HUES64 (cell line): ENCODE measurements at regions not wholly inside any gene's neighbourhood (a gene's known extent, or its start where the extent isn't known, plus 50 kb on each side); places are given as distances from the start of the nearest gene placed in this dataset.

Source experiments
- H3K27ac ChIP-seq: 2 replicates; pipeline ENCODE4 v1.7.0; 2013; ENCODE audit warnings: low read depth, low read length, inconsistent platforms
- H3K27me3 ChIP-seq: 2 replicates; pipeline ENCODE4 v1.6.1; 2013; ENCODE audit warnings: mild to moderate bottlenecking, low read length; ENCODE audit not compliant: insufficient read depth
- H3K36me3 ChIP-seq: 2 replicates; pipeline ENCODE4 v1.6.1; 2013; ENCODE audit warnings: mild to moderate bottlenecking, low read length; ENCODE audit not compliant: insufficient read depth
- H3K4me1 ChIP-seq: 2 replicates; pipeline ENCODE4 v1.6.1; 2013; ENCODE audit warnings: mild to moderate bottlenecking, low read length, moderate library complexity; ENCODE audit not compliant: insufficient read depth
- H3K4me3 ChIP-seq: 2 replicates; pipeline ENCODE4 v1.5.1; 2013; ENCODE audit warnings: mild to moderate bottlenecking, low read length, moderate library complexity
- H3K9ac ChIP-seq: 2 replicates; pipeline ENCODE4 v1.6.1; 2013; ENCODE audit warnings: mild to moderate bottlenecking, low read depth, low read length
- H3K9me3 ChIP-seq: 2 replicates; pipeline ENCODE4 v1.6.1; 2013; ENCODE audit warnings: low read depth, low read length; ENCODE audit not compliant: insufficient read depth
- WGBS: fragments of 150-250, 120-280 bp; methylation state at CpG from one replicate; pipeline ENCODE4 v1.1.7; 2013; ENCODE audit warnings: missing lambda C conversion rate; 5-methylcytosine and 5-hydroxymethylcytosine counted together

DNA sequence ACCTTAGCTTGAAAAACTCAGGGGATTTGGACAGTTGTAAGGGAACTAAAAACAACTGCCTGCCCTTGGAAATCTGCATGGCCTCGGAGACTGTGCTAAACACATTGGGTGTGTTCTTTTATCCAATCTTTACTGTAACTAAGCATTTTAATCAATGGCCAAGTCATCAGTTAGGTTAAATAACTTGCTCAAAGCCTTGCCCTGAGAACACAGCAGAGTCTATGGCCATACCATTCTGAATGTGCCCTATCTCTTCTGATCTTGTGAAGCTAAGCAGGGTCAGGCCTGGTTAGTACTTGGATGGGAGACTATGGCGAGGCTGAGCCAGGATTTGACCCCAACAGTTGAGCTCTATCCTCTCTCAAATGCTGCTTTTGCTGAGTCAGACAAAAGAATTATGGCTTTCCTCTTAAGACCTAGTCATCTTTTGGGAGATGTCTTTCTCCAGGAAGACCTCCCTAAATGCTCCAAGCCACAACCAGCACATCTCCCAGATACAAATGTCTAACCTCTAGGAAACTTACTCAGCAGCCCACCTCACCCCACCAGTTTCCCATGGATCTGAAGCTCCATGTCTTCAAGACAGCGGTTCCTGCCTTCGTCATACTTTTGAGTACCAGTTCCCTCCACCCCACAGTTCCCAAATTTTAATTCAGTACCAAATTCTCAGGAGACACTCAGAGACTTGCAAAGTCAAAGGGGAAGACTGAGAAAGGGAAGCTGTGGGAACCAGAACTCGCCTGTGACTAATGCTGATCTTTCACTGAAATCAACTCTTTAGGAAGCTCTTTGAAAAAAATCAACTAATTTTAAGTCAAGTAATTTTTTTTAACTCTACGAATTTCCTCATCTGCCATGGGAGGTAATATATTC lies 336.1 kb downstream of the MAF start:
- H3K36me3 ChIP-seq, result no peaks in the 10 kb centered on the region
- WGBS, result 97% methylated on average over 5 of the region's 6 CpGs
- no peak overlapping the region for H3K9ac ChIP-seq

DNA sequence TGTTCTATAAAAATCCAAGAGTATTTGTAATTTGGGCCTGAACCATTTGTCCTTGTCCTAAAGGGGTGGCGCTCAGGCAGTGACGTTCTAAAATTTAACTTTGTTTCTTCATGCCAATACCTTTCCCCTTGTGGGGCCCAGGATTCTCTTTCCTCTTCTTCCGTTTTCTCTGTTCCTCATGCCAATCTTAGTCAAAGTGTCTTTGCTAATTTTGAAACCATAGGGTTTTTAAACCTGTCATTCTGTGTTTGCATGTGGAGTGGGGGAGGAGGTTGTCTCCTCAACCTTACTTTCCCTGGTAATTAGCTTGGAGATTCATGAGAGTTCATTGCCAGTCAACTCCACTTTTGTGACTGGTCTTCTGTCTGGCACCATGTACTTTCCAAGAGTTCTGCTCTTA lies 337.1 kb downstream of the MAF start:
- H3K36me3 ChIP-seq, result no peaks in the 10 kb centered on the region
- H3K27ac ChIP-seq, result no peak overlapping the region
- H3K4me3 ChIP-seq, result no peak overlapping the region
- WGBS, result 94% methylated on average over 3 of the region's 3 CpGs
- H3K9ac ChIP-seq, result no peak overlapping the region
- H3K4me1 ChIP-seq, result no peaks in the 10 kb centered on the region
- no peaks in the 10 kb centered on the region for H3K27me3 ChIP-seq
- H3K9me3 ChIP-seq, result no peaks in the 10 kb centered on the region

More for the DNA sequence above, 336.1 kb downstream of the MAF start:
- no peak overlapping the region for H3K27ac ChIP-seq
- no peaks in the 10 kb centered on the region for H3K9me3 ChIP-seq
- H3K4me1 ChIP-seq, result peaks cover 3% of the 10 kb centered on the region; the same call in 1 of the 2 replicates
- no peaks in the 10 kb centered on the region for H3K27me3 ChIP-seq
- H3K4me3 ChIP-seq, result no peak overlapping the region
